B cell (primary cell): ENCODE measurements at regions not wholly inside any gene's neighbourhood (a gene's known extent, or its start where the extent isn't known, plus 50 kb on each side); places are given as distances from the start of the nearest gene placed in this dataset.

Source experiments
- ATAC-seq: fragments of 200-7000 bp; cut with Tn5 transposase; one replicate; pipeline ENCODE4 v1.10.0; 2021; ENCODE audit warnings: low read depth, mild to moderate bottlenecking, moderate number of reproducible peaks, moderate library complexity
- CTCF ChIA-PET: fragments of 350-600 bp; sonication (Branson Sonifier 250); formaldehyde crosslinking; loops from one replicate; lab custom pipeline; 2021; ENCODE audit warnings: antibody characterized with exemption, inconsistent platforms; lab: Charles Lee
- POLR2A ChIA-PET: fragments of 350-600 bp; sonication (Branson Sonifier 250); formaldehyde crosslinking; loops from one replicate; lab custom pipeline; 2021; ENCODE audit warnings: antibody characterized with exemption; lab: Charles Lee
- DNase-seq: peaks from one replicate; pipeline ENCODE4 v3.0.0; 2013
- H2AFZ ChIP-seq: 2 replicates; pipeline ENCODE4 v1.6.1; 2012; ENCODE audit warnings: mild to moderate bottlenecking, low read depth, low read length; ENCODE audit not compliant: insufficient read depth, poor library complexity, severe bottlenecking
- H3K27ac ChIP-seq, 2 donors: 1 replicate in 1 of 2; 2 replicates in 1 of 2; pipeline ENCODE4 v1.5.1; 2012 to 2013; ENCODE audit warnings: low read length in 2 of 2, mild to moderate bottlenecking in 2 of 2, moderate library complexity in 1 of 2
- H3K27me3 ChIP-seq, 4 experiments: fragments of 200-600 bp in 1 of 4; sonication (generic) in 1 of 4; replicated peaks in 1 of 4; 1 replicate in 2 of 4; 2 replicates in 2 of 4; pipeline versions ENCODE4 v1.6.1 to v1.7.0; 2013 to 2016; ENCODE audit warnings: low read length in 3 of 4, mild to moderate bottlenecking in 2 of 4, mixed read lengths in 1 of 4, moderate library complexity in 1 of 4; ENCODE audit not compliant: insufficient read depth in 4 of 4, control insufficient read depth in 3 of 4; ENCODE audit errors: control extremely low read depth in 1 of 4
- H3K36me3 ChIP-seq, 2 experiments: replicated peaks in 1 of 2; 1 replicate in 1 of 2; 2 replicates in 1 of 2; pipeline versions ENCODE4 v1.6.1 to v1.7.1; 2013; ENCODE audit warnings: low read length in 1 of 2; ENCODE audit not compliant: insufficient read depth in 2 of 2, control insufficient read depth in 1 of 2; ENCODE audit errors: control extremely low read depth in 1 of 2, extremely low read depth in 1 of 2
- H3K4me1 ChIP-seq, 2 donors: fragments of 200-600 bp in 1 of 2; sonication (generic) in 1 of 2; 1 replicate in 1 of 2; 2 replicates in 1 of 2; pipeline versions ENCODE4 v1.5.1 to v1.6.1; 2013 to 2017; ENCODE audit warnings: low read length in 2 of 2; ENCODE audit not compliant: control insufficient read depth in 2 of 2, insufficient read depth in 2 of 2
- H3K4me2 ChIP-seq: replicated peaks from 2 replicates; pipeline ENCODE3; 2012; ENCODE audit warnings: mild to moderate bottlenecking, low read depth, low read length; ENCODE audit not compliant: poor library complexity, severe bottlenecking
- H3K4me3 ChIP-seq, 5 experiments: fragments of 200-600 bp in 1 of 5; sonication (generic) in 1 of 5; 1 replicate in 3 of 5; 2 replicates in 2 of 5; pipeline versions ENCODE4 v1.5.1 to v1.7.0; 2011 to 2016; ENCODE audit warnings: low read length in 4 of 5, mild to moderate bottlenecking in 4 of 5, low read depth in 2 of 5, control low read depth in 1 of 5, moderate library complexity in 1 of 5; ENCODE audit not compliant: insufficient read depth in 1 of 5; ENCODE audit errors: control extremely low read depth in 1 of 5, extremely low read depth in 1 of 5
- H3K79me2 ChIP-seq: fragments of 200-600 bp; sonication (generic); one replicate; pipeline ENCODE4 v1.6.0; 2016; ENCODE audit warnings: low read length; ENCODE audit not compliant: control insufficient read depth, insufficient read depth
- H3K9ac ChIP-seq: fragments of 200-600 bp; sonication (generic); 2 replicates; pipeline ENCODE4 v1.6.1; 2017; ENCODE audit warnings: mild to moderate bottlenecking, low read length, moderate library complexity
- H3K9me3 ChIP-seq, 3 donors: one replicate each; pipeline versions ENCODE4 v1.6.1 to v1.7.1; 2013; ENCODE audit warnings: low read length in 2 of 3; ENCODE audit not compliant: control insufficient read depth in 2 of 3, insufficient read depth in 1 of 3; ENCODE audit errors: control extremely low read depth in 1 of 3
- H4K20me1 ChIP-seq: 2 replicates; pipeline ENCODE4 v1.6.0; 2012; ENCODE audit warnings: mild to moderate bottlenecking, low read length; ENCODE audit not compliant: insufficient read depth, control insufficient read depth, poor library complexity, severe bottlenecking
- H3K27ac Mint-ChIP-seq: one replicate; pipeline ENCODE4 v1.8.0; 2021; ENCODE audit warnings: mixed read lengths
- H3K27me3 Mint-ChIP-seq: one replicate; pipeline ENCODE4 v1.8.0; 2021; ENCODE audit warnings: mixed read lengths
- H3K4me1 Mint-ChIP-seq: one replicate; pipeline ENCODE4 v1.8.0; 2021; ENCODE audit warnings: mixed read lengths
- H3K4me3 Mint-ChIP-seq: one replicate; pipeline ENCODE4 v1.8.0; 2021; ENCODE audit warnings: mixed read lengths
- H3K9me3 Mint-ChIP-seq: one replicate; pipeline ENCODE4 v1.8.0; 2022; ENCODE audit warnings: mixed read lengths; ENCODE audit not compliant: insufficient read depth
- CTCF ChIP-seq: fragments of 200-600 bp; IDR thresholded peaks from one replicate; pipeline ENCODE4 v1.8.0; 2022; ENCODE audit warnings: antibody characterized with exemption, mild to moderate bottlenecking
- EZH2 ChIP-seq: IDR thresholded peaks from 2 replicates; pipeline ENCODE4 v1.6.1; 2012; ENCODE audit warnings: borderline replicate concordance, low read depth, mild to moderate bottlenecking, moderate library complexity, low read length; ENCODE audit not compliant: insufficient read depth, poor library complexity, severe bottlenecking
- WGBS: methylation state at CpG from one replicate; pipeline ENCODE4 v1.1.5; 2013; ENCODE audit warnings: missing lambda C conversion rate; ENCODE audit not compliant: insufficient coverage; 5-methylcytosine and 5-hydroxymethylcytosine counted together
- intact Hi-C: fragments of 100-400 bp; cut with micrococcal nuclease; formaldehyde crosslinking; loops from one replicate; pipeline ENCODE4 v1.10.0; 2022

- POLR2A ChIA-PET = no interaction called here
- no peak overlapping the region for H2AFZ ChIP-seq
- H3K27me3 ChIP-seq = no peaks in the 10 kb centered on the region
- H3K9me3 ChIP-seq = no peaks in the 10 kb centered on the region
- no peaks in the 10 kb centered on the region for H4K20me1 ChIP-seq
- no peak overlapping the region for H3K27ac Mint-ChIP-seq
- ATAC-seq (no peak), DNase-seq (no peak)
- no peak overlapping the region for H3K4me3 Mint-ChIP-seq
- no peaks in the 10 kb centered on the region for H3K4me1 ChIP-seq
- no peak overlapping the region for H3K27ac ChIP-seq
- TF ChIP-seq CTCF (no peak), EZH2 (no peak)
- no peaks in the 10 kb centered on the region for H3K4me1 Mint-ChIP-seq
- H3K36me3 ChIP-seq = no peaks in the 10 kb centered on the region
- H3K9ac ChIP-seq = no peak overlapping the region
- no peaks in the 10 kb centered on the region for H3K79me2 ChIP-seq
- 100% methylated on average over 2 of the region's 2 CpGs for WGBS
- H3K9me3 Mint-ChIP-seq = no peaks in the 10 kb centered on the region
- H3K4me3 ChIP-seq = no peak overlapping the region
- peaks cover 9% of the 10 kb centered on the region for H3K27me3 Mint-ChIP-seq
- CTCF ChIA-PET = interaction anchor here (0.6 kb wide), 1 partner anchor 1584 kb away, joined by 3 read pairs; no protein-coding TSS in a partner anchor
- H3K4me2 ChIP-seq = no peak overlapping the region
- intact Hi-C loops = no loop called here
These were observed 478.6 kb downstream of the SLC4A3 start for GRCh38 chr2:220106065-220106464.

GRCh38 chr2:220107380-220107791 lies 480.0 kb downstream of the SLC4A3 start:
- H3K36me3 ChIP-seq = no peaks in the 10 kb centered on the region
- ChIA-PET POLR2A (no interaction called here), CTCF (no interaction called here)
- Mint-ChIP-seq H3K9me3 (no peaks in the 10 kb centered on the region), H3K27ac (no peak overlapping the region), H3K4me1 (no peaks in the 10 kb centered on the region), H3K27me3 (peaks cover 9% of the 10 kb centered on the region), H3K4me3 (no peak overlapping the region)
- TF ChIP-seq CTCF = no peak
- TF ChIP-seq EZH2 = no peak
- no peak overlapping the region for H3K9ac ChIP-seq
- H4K20me1 ChIP-seq = no peaks in the 10 kb centered on the region
- DNase-seq = no peak
- no peak for ATAC-seq
- intact Hi-C loops = no loop called here
- H3K9me3 ChIP-seq = no peaks in the 10 kb centered on the region
- H2AFZ ChIP-seq = no peak overlapping the region
- H3K4me3 ChIP-seq = no peak overlapping the region
- WGBS = 100% methylated on average over 1 of the region's 4 CpGs
- no peaks in the 10 kb centered on the region for H3K4me1 ChIP-seq
- no peaks in the 10 kb centered on the region for H3K27me3 ChIP-seq
- H3K79me2 ChIP-seq = no peaks in the 10 kb centered on the region
- H3K4me2 ChIP-seq = no peak overlapping the region
- H3K27ac ChIP-seq = no peak overlapping the region
